ENCODE measurements at regions not wholly inside any gene's neighbourhood (a gene's known extent, or its start where the extent isn't known, plus 50 kb on each side); places are given as distances from the start of the nearest gene placed in this dataset.

DNA sequence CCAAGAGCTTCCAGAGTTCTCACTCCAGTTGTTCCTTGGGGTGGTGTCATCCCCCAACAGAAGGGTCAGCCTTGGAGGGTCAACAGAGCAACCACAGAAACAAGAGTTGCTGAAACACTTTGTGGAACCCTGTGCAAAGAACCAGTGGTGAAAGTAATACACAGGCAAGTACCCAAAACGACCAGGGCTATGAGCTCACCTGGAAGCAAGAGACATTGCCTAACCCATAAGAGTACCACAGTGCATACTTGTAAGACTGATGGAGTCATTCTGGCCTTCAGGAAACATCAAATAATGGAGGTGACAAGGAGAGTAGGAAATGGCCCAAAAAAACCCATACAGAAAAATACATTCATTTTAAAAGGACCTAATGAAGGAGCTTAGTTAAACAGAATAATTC lies 184.3 kb upstream of the TSC22D1 start:
- no peak overlapping the region for H2AFZ ChIP-seq (ENCODE audit: low read length)
- TF ChIP-seq, protein P1, sequence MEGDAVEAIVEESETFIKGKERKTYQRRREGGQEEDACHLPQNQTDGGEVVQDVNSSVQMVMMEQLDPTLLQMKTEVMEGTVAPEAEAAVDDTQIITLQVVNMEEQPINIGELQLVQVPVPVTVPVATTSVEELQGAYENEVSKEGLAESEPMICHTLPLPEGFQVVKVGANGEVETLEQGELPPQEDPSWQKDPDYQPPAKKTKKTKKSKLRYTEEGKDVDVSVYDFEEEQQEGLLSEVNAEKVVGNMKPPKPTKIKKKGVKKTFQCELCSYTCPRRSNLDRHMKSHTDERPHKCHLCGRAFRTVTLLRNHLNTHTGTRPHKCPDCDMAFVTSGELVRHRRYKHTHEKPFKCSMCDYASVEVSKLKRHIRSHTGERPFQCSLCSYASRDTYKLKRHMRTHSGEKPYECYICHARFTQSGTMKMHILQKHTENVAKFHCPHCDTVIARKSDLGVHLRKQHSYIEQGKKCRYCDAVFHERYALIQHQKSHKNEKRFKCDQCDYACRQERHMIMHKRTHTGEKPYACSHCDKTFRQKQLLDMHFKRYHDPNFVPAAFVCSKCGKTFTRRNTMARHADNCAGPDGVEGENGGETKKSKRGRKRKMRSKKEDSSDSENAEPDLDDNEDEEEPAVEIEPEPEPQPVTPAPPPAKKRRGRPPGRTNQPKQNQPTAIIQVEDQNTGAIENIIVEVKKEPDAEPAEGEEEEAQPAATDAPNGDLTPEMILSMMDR (IDR thresholded peaks at IDR 0.05; ENCODE audit: low read length) = no peak
- no peak for TF ChIP-seq EZH2 (IDR thresholded peaks at IDR 0.05; ENCODE audit: borderline replicate concordance, low read length)
- H3F3A ChIP-seq (ENCODE audit: insufficient read depth, low read length) = no peaks in the 10 kb centered on the region
- no peak overlapping the region for H3K4me2 ChIP-seq (ENCODE audit: low read length)
- no peaks in the 10 kb centered on the region for H3K4me1 ChIP-seq (ENCODE audit: insufficient read depth, low read length, severe bottlenecking)
- H3K4me3 ChIP-seq (ENCODE audit: low read depth, low read length, poor library complexity, severe bottlenecking) = no peak overlapping the region
- H3K79me2 ChIP-seq (ENCODE audit: insufficient read depth, low read length) = no peaks in the 10 kb centered on the region
- no peak overlapping the region for H3K27ac ChIP-seq (ENCODE audit: low read depth, low read length, poor library complexity, severe bottlenecking)
- no peaks in the 10 kb centered on the region for H3K9me2 ChIP-seq (ENCODE audit: low read depth, low read length)
- no peaks in the 10 kb centered on the region for H3K36me3 ChIP-seq (ENCODE audit: insufficient read depth, low read length)
- no peaks in the 10 kb centered on the region for H3K27me3 ChIP-seq (ENCODE audit: insufficient read depth, low read length)
- no peaks in the 10 kb centered on the region for H3K9me3 ChIP-seq (ENCODE audit: low read length)
- H3K9ac ChIP-seq (ENCODE audit: low read length) = no peak overlapping the region
- no peaks in the 10 kb centered on the region for H4K20me1 ChIP-seq (ENCODE audit: insufficient read depth, low read length)

DNA sequence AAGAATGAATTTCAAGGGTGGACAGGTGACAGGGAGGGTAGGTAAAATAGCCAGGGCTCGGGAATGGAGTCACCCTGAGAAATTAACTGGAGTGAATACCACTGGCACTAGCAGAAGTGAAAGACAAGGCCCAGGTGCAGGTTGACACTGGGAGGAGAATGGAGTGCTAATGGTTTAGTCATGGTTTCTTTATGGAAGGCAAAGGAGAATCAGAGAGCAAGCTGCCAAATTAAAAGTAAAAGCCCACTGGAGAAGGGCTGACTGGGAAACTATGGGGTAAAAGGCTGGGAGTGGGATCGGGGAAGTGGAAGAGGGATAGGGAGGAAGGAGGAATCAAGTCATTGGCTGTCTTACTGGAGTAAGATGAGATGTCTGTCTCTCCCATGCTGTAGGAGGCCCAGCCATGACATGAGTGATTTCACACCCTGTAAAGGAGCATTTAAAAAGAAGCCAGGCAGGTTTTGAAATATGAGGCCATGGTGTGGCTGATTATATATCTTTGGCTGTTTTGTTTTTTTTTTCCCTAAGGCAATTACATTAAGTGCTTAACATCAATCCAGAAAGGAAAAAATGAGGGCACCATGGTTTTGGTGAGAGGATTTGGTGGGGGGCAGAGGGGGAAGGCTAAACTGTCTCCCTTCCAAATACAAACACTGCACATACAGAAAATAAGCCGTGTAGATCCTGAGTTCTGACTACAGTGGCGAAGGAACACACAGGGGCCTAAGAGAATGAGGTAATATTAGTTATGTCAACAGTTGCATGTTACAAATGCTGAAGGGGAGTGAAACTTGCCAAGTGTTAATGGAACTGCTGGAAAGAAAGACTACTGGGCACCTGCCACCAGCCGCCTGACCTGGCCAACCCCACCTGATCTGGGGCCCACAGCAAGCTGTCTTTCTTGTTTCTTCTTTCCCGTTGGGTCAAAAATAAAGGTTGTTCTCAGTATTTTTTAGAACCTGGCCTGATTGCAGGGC lies 183.5 kb upstream of the TSC22D1 start:
- H3K4me2 ChIP-seq (ENCODE audit: low read length) = no peak overlapping the region

DNA sequence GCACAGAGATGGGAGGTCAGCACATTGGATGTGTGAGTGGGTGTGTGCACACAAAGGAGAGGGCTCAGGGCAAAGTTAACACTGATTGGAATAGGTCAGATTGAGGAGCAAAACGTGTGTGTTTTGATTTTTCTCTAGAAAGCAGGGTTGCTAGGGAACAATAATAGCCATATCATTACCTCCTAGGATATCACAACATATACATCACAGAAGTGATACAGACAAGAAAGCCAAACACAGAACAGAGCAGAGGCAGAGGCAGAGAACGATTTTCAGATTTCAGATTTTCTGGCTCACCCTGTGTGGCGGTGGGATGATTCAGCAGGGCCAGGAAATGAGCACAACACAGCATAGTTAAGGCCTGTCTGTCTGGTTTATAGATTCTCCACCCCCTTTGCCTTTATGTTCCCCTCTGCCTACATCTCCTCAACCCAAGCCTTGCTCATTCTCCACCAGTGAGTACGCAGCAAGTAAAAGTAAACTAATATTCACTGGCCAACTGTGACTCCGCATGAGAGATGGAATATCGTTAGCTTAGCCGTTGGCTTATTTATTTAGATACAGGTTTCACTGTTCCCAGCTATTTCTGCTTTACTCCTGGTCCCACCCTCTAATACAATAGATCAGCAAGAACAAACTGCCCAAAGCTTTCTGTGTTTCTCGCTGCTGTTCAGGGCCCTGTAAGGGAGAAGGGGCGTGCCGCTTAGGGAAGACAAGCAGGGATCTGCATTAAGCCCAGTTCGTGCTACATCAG lies 182.7 kb upstream of the TSC22D1 start:
- Histone ChIP-seq H3K4me2 (ENCODE audit: low read length) (no peak overlapping the region), H3K9me3 (ENCODE audit: low read length) (no peaks in the 10 kb centered on the region), H2AFZ (ENCODE audit: low read length) (no peak overlapping the region), H3K27me3 (ENCODE audit: insufficient read depth, low read length) (no peaks in the 10 kb centered on the region), H3K4me1 (ENCODE audit: insufficient read depth, low read length, severe bottlenecking) (no peaks in the 10 kb centered on the region), H3K79me2 (ENCODE audit: insufficient read depth, low read length) (no peaks in the 10 kb centered on the region), H3F3A (ENCODE audit: insufficient read depth, low read length) (no peaks in the 10 kb centered on the region), H3K9me2 (ENCODE audit: low read depth, low read length) (no peaks in the 10 kb centered on the region), H3K27ac (ENCODE audit: low read depth, low read length, poor library complexity, severe bottlenecking) (no peak overlapping the region), H3K36me3 (ENCODE audit: insufficient read depth, low read length) (no peaks in the 10 kb centered on the region), H3K9ac (ENCODE audit: low read length) (no peak overlapping the region), H3K4me3 (ENCODE audit: low read depth, low read length, poor library complexity, severe bottlenecking) (no peak overlapping the region), H4K20me1 (ENCODE audit: insufficient read depth, low read length) (no peaks in the 10 kb centered on the region)
- TF ChIP-seq EZH2 (IDR thresholded peaks at IDR 0.05; ENCODE audit: borderline replicate concordance, low read length) = no peak
- TF ChIP-seq, protein P1 (IDR thresholded peaks at IDR 0.05; ENCODE audit: low read length) = no peak

More for the DNA sequence above, 183.5 kb upstream of the TSC22D1 start:
- H3K9me3 ChIP-seq (ENCODE audit: low read length) = no peaks in the 10 kb centered on the region
- no peaks in the 10 kb centered on the region for H3K79me2 ChIP-seq (ENCODE audit: insufficient read depth, low read length)
- H3K36me3 ChIP-seq (ENCODE audit: insufficient read depth, low read length) = no peaks in the 10 kb centered on the region
- no peak overlapping the region for H3K27ac ChIP-seq (ENCODE audit: low read depth, low read length, poor library complexity, severe bottlenecking)
- H3K4me1 ChIP-seq (ENCODE audit: insufficient read depth, low read length, severe bottlenecking) = no peaks in the 10 kb centered on the region
- H3K9me2 ChIP-seq (ENCODE audit: low read depth, low read length) = no peaks in the 10 kb centered on the region
- H4K20me1 ChIP-seq (ENCODE audit: insufficient read depth, low read length) = no peaks in the 10 kb centered on the region
- no peak overlapping the region for H2AFZ ChIP-seq (ENCODE audit: low read length)
- H3K4me3 ChIP-seq (ENCODE audit: low read depth, low read length, poor library complexity, severe bottlenecking) = no peak overlapping the region
- H3K9ac ChIP-seq (ENCODE audit: low read length) = no peak overlapping the region
- TF ChIP-seq, protein P1 (IDR thresholded peaks at IDR 0.05; ENCODE audit: low read length) = no peak
- TF ChIP-seq EZH2 (IDR thresholded peaks at IDR 0.05; ENCODE audit: borderline replicate concordance, low read length) = no peak
- H3F3A ChIP-seq (ENCODE audit: insufficient read depth, low read length) = no peaks in the 10 kb centered on the region
- H3K27me3 ChIP-seq (ENCODE audit: insufficient read depth, low read length) = no peaks in the 10 kb centered on the region

Data from OCI-LY1 (cell line).